HCT116 (cell line): ENCODE measurements at regions not wholly inside any gene's neighbourhood (a gene's known extent, or its start where the extent isn't known, plus 50 kb on each side); places are given as distances from the start of the nearest gene placed in this dataset.

Source experiments
- ATAC-seq: fragments of 200-7000 bp; cut with Tn5 transposase; 2 replicates; pipeline ENCODE4 v1.9.1; 2020; ENCODE audit warnings: mild to moderate bottlenecking, moderate library complexity
- BruUV-seq: library from RNA; stranded (reverse); fragments of 400-500 nt; replicated peaks from 2 replicates; lab custom pipeline; 2021; lab: Mats Ljungman, UMichigan
- CTCF ChIA-PET: fragments of 300-600 bp; sonication (Branson Sonifier 250); formaldehyde crosslinking; loops from one replicate; lab custom pipeline; 2021; ENCODE audit warnings: antibody characterized with exemption; lab: Charles Lee
- POLR2A ChIA-PET: fragments of 300-600, 350-600 bp; sonication (Branson Sonifier 250); formaldehyde crosslinking; loops from one replicate; lab custom pipeline; 2021; ENCODE audit warnings: antibody characterized with exemption; lab: Charles Lee
- RAD21 ChIA-PET, 2 experiments: fragments of 300-600 bp; sonication (Branson Sonifier 250); formaldehyde crosslinking; loops; one replicate each; lab custom pipeline; 2023; ENCODE audit warnings: low total read pairs in 2 of 2; ENCODE audit not compliant: uncharacterized antibody in 2 of 2, unreplicated experiment in 2 of 2, low non-redundant PET in 1 of 2; lab: Charles Lee
- DNase-seq: peaks from one replicate; pipeline ENCODE4 v3.0.0-alpha.2; 2010; ENCODE audit warnings: low read depth, low spot score
- H2AFZ ChIP-seq: fragments of 200-600 bp; shearing (Covaris generic), sonication (generic); 2 replicates; pipeline ENCODE4 v1.6.1; 2017; ENCODE audit warnings: low read depth, mixed run types, mixed read lengths, antibody characterized with exemption, low read length; ENCODE audit not compliant: poor library complexity, severe bottlenecking
- H3K27ac ChIP-seq: 2 replicates; pipeline ENCODE4 v1.5.1; 2012; ENCODE audit warnings: low read depth, low read length
- H3K27me3 ChIP-seq: fragments of 200-600 bp; sonication (generic); 2 replicates; pipeline ENCODE4 v1.6.1; 2016; ENCODE audit warnings: mixed run types, low read length, mixed read lengths; ENCODE audit not compliant: insufficient read depth
- H3K36me3 ChIP-seq, 2 experiments: fragments of 200-500 bp in 1 of 2; fragments of 200-600 bp in 1 of 2; sonication (Bioruptor generic) in 1 of 2; sonication (generic) in 1 of 2; 2 replicates each; pipeline versions ENCODE4 v1.5.1 to v1.6.1; 2014 to 2016; ENCODE audit warnings: low read length in 2 of 2, inconsistent platforms in 1 of 2, mixed read lengths in 1 of 2, mixed run types in 1 of 2; ENCODE audit not compliant: insufficient read depth in 2 of 2, control insufficient read depth in 1 of 2
- H3K4me1 ChIP-seq, 2 experiments: fragments of 200-600 bp in 1 of 2; sonication (generic) in 1 of 2; 2 replicates each; pipeline versions ENCODE4 v1.5.1 to v1.6.1; 2012 to 2017; ENCODE audit warnings: low read length in 2 of 2, inconsistent platforms in 1 of 2, mild to moderate bottlenecking in 1 of 2, mixed read lengths in 1 of 2, mixed run types in 1 of 2, moderate library complexity in 1 of 2; ENCODE audit not compliant: insufficient read depth in 2 of 2, control insufficient read depth in 1 of 2
- H3K4me2 ChIP-seq: fragments of 200-600 bp; sonication (generic); 2 replicates; pipeline ENCODE4 v1.6.1; 2017; ENCODE audit warnings: mixed run types, low read length, mixed read lengths
- H3K4me3 ChIP-seq, 2 experiments: fragments of 200-600 bp in 1 of 2; sonication (generic) in 1 of 2; replicated peaks in 1 of 2; 2 replicates each; pipeline ENCODE4 v1.5.1; 2011 to 2016; ENCODE audit warnings: low read length in 2 of 2, control low read depth in 1 of 2, low read depth in 1 of 2, mild to moderate bottlenecking in 1 of 2, mixed read lengths in 1 of 2, mixed run types in 1 of 2
- H3K79me2 ChIP-seq: fragments of 200-600 bp; sonication (generic); 2 replicates; pipeline ENCODE4 v1.6.1; 2017; ENCODE audit warnings: mild to moderate bottlenecking, mixed run types, low read length, moderate library complexity, mixed read lengths; ENCODE audit not compliant: insufficient read depth
- H3K9ac ChIP-seq: fragments of 200-600 bp; sonication (generic); 2 replicates; pipeline ENCODE4 v1.6.1; 2016; ENCODE audit warnings: low read length, mixed read lengths
- H3K9me2 ChIP-seq: fragments of 200-600 bp; sonication (generic), shearing (Covaris generic); 2 replicates; pipeline ENCODE4 v1.6.1; 2017; ENCODE audit warnings: mixed run types, mild to moderate bottlenecking, moderate library complexity; ENCODE audit not compliant: insufficient read depth
- H3K9me3 ChIP-seq, 2 experiments: fragments of 200-500 bp in 1 of 2; fragments of 200-600 bp in 1 of 2; sonication (Bioruptor generic) in 1 of 2; sonication (generic) in 1 of 2; 2 replicates each; pipeline ENCODE4 v1.6.1; 2014 to 2017; ENCODE audit warnings: low read length in 2 of 2, mixed read lengths in 2 of 2, inconsistent platforms in 1 of 2, low read depth in 1 of 2, mild to moderate bottlenecking in 1 of 2, mixed run types in 1 of 2, moderate library complexity in 1 of 2; ENCODE audit not compliant: control insufficient read depth in 1 of 2, insufficient read depth in 1 of 2
- H4K20me1 ChIP-seq: fragments of 200-600 bp; sonication (generic), shearing (Covaris generic); 2 replicates; pipeline ENCODE4 v1.6.1; 2017; ENCODE audit warnings: mixed run types, mild to moderate bottlenecking, moderate library complexity; ENCODE audit not compliant: insufficient read depth
- CBX3 ChIP-seq: IDR thresholded peaks from 2 replicates; pipeline ENCODE4 v1.6.1; 2012; ENCODE audit warnings: low read depth
- CEBPB ChIP-seq: IDR thresholded peaks from 2 replicates; pipeline ENCODE4 v1.6.1; 2012; ENCODE audit warnings: low read depth
- EGR1 ChIP-seq: IDR thresholded peaks from 2 replicates; pipeline ENCODE4 v1.6.1; 2012; ENCODE audit warnings: low read depth
- ELF1 ChIP-seq: IDR thresholded peaks from 2 replicates; pipeline ENCODE4 v1.6.1; 2012; ENCODE audit warnings: low read depth, borderline replicate concordance
- EZH2phosphoT487 ChIP-seq: fragments of 200-600 bp; IDR thresholded peaks from 2 replicates; pipeline ENCODE4 v1.6.1; 2018; ENCODE audit warnings: antibody characterized with exemption, borderline replicate concordance
- FOSL1 ChIP-seq: IDR thresholded peaks from 2 replicates; pipeline ENCODE4 v1.6.1; 2012; ENCODE audit warnings: low read depth
- JUND ChIP-seq: IDR thresholded peaks from 2 replicates; pipeline ENCODE4 v1.6.1; 2012
- POLR2AphosphoS5 ChIP-seq: IDR thresholded peaks from 2 replicates; pipeline ENCODE4 v1.6.1; 2011; ENCODE audit warnings: mild to moderate bottlenecking, low read depth, low read length, moderate library complexity
- REST ChIP-seq: IDR thresholded peaks from 2 replicates; pipeline ENCODE4 v1.6.1; 2012; ENCODE audit warnings: low read depth
- SP1 ChIP-seq: IDR thresholded peaks from 2 replicates; pipeline ENCODE4 v1.6.1; 2012; ENCODE audit warnings: low read depth
- SRF ChIP-seq: IDR thresholded peaks from 2 replicates; pipeline ENCODE4 v1.6.1; 2012; ENCODE audit warnings: low read depth
- YY1 ChIP-seq: IDR thresholded peaks from 2 replicates; pipeline ENCODE4 v1.6.1; 2011; ENCODE audit warnings: low read length, low read depth, moderate library complexity, mild to moderate bottlenecking; ENCODE audit not compliant: insufficient replicate concordance; ENCODE audit errors: extremely low read depth
- ZFX ChIP-seq: fragments of 450-650 bp; IDR thresholded peaks from 2 replicates; pipeline ENCODE4 v1.6.1; 2017
- intact Hi-C: fragments of 100-400 bp; cut with micrococcal nuclease; formaldehyde crosslinking; loops from 2 replicates; pipeline ENCODE4 v1.10.0; 2022
- TF ChIP-seq, protein P1 (sequence below): IDR thresholded peaks from 2 replicates; pipeline ENCODE4 v1.6.1; 2012
- TF ChIP-seq, protein P2 (sequence below): IDR thresholded peaks from 2 replicates; pipeline ENCODE4 v1.6.1; 2011; ENCODE audit warnings: mild to moderate bottlenecking, low read length, moderate library complexity; ENCODE audit not compliant: insufficient replicate concordance; ENCODE audit errors: extremely low read depth

DNA sequence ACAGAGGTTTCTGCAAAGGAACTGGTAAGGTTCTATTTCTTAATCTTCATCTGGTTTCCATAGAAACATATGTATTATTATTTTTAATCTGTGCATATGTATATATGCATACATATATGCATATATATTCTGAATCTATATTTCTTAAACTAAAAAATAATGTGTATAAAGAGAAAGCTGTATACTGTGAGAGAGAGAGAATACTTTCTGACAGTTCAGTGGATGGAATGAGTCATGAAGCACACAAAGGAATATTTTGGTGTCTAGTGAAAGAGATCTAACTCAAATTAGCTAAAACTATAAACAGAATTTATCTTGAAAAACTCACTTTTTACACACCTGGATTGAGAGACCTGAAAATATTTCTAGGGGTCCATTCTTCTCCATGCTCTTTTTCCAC lies 1929.3 kb upstream of the LRRTM1 start:
- no peak overlapping the region for H2AFZ ChIP-seq
- no peak overlapping the region for H3K4me3 ChIP-seq
- BruUV-seq, result no TSS peak

More for the DNA sequence above, 1929.3 kb upstream of the LRRTM1 start:
- intact Hi-C loops, result no loop called here
- Histone ChIP-seq H3K27ac (no peak overlapping the region), H3K4me2 (no peak overlapping the region), H3K9me3 (no peaks in the 10 kb centered on the region), H4K20me1 (no peaks in the 10 kb centered on the region), H3K9me2 (no peaks in the 10 kb centered on the region), H3K27me3 (no peaks in the 10 kb centered on the region), H3K79me2 (no peaks in the 10 kb centered on the region), H3K9ac (no peak overlapping the region), H3K36me3 (no peaks in the 10 kb centered on the region), H3K4me1 (no peaks in the 10 kb centered on the region)
- ChIA-PET CTCF (no interaction called here), RAD21 (no interaction called here), POLR2A (no interaction called here)
- DNase-seq (no peak), ATAC-seq (no peak)
- TF ChIP-seq POLR2AphosphoS5 (no peak), ZFX (no peak), YY1 (no peak), EGR1 (no peak), EZH2phosphoT487 (no peak), SRF (no peak), REST (no peak), FOSL1 (no peak), SP1 (no peak), ELF1 (no peak), JUND (no peak), CEBPB (no peak), CBX3 (no peak)
- TF ChIP-seq, protein P1, sequence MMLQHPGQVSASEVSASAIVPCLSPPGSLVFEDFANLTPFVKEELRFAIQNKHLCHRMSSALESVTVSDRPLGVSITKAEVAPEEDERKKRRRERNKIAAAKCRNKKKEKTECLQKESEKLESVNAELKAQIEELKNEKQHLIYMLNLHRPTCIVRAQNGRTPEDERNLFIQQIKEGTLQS, result no peak
- TF ChIP-seq, protein P2, sequence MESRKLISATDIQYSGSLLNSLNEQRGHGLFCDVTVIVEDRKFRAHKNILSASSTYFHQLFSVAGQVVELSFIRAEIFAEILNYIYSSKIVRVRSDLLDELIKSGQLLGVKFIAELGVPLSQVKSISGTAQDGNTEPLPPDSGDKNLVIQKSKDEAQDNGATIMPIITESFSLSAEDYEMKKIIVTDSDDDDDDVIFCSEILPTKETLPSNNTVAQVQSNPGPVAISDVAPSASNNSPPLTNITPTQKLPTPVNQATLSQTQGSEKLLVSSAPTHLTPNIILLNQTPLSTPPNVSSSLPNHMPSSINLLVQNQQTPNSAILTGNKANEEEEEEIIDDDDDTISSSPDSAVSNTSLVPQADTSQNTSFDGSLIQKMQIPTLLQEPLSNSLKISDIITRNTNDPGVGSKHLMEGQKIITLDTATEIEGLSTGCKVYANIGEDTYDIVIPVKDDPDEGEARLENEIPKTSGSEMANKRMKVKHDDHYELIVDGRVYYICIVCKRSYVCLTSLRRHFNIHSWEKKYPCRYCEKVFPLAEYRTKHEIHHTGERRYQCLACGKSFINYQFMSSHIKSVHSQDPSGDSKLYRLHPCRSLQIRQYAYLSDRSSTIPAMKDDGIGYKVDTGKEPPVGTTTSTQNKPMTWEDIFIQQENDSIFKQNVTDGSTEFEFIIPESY, result no peak
- TF ChIP-seq, all 23 proteins: peak for 0
